GM18508 (cell line): ENCODE measurements at regions not wholly inside any gene's neighbourhood (a gene's known extent, or its start where the extent isn't known, plus 50 kb on each side); places are given as distances from the start of the nearest gene placed in this dataset.

ENCODE experiments used
- ATAC-seq: cut with Tn5 transposase; IDR thresholded peaks from one replicate; pipeline ENCODE4 v1.9.1; 2021; ENCODE audit warnings: moderate number of reproducible peaks; ENCODE audit not compliant: insufficient read depth, unreplicated experiment

DNA sequence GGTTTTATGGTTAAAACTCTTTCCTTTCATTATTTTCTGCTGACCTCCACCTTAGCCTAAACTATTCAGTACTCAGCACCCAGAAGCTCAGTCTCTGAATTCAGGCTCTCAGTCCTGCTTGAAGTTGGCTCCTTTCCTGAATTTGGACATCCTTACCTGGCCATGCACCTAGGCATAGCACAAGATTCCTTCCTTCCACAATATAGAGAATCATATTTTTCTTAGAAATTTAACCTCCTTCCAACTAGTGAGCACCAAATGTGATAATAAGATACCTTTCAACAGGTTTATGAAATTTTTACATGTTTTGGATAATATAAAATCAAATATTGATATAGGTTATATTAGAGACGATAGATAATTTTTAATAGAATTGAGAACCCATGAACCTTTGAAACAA, 905.6 kb upstream of the GHITM start:
- no peak for ATAC-seq

DNA sequence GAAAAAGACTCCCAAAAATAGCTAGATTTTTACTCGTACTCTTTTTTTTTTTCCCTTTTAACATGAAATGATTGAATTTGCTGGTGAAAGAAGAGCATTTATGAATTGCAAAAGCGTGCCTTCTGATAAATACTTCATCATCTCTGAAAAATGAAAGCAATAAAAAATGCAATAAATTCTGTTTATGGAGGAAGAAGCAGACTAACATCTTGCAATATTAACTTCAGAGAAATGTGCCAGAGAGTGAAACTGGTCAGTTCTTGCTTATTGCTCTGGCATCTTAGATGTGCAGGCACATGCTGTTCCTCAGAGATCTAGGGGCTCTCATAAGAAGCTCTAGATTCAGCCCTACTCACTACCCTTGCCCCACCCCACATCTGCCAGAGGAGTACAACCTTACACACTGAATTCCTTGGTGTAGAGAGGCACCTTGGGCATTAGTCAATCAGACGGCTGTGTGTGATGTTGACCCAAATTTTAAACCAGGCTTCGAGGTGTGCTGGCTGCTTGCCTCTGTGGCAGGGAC, 891.1 kb upstream of the GHITM start:
- no peak for ATAC-seq

DNA sequence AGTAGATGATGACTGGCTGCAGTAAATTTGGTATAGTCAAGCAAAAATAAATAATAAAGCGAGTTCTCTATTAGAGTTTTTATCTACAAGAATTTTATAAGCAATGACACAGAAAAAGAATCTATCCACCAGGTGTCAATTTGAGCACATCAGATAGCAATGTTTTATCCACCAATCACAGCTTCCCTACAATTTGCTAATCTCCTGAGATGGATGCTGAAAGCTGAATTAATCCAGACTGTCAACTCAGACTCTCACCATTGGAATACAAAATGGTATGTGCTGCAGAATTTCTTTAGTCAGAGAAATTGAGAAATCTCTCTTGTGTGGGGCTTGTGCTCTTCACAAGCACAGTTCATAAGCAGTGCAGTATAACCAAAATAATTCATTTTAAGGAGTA, 888.9 kb upstream of the GHITM start:
- ATAC-seq = no peak

DNA sequence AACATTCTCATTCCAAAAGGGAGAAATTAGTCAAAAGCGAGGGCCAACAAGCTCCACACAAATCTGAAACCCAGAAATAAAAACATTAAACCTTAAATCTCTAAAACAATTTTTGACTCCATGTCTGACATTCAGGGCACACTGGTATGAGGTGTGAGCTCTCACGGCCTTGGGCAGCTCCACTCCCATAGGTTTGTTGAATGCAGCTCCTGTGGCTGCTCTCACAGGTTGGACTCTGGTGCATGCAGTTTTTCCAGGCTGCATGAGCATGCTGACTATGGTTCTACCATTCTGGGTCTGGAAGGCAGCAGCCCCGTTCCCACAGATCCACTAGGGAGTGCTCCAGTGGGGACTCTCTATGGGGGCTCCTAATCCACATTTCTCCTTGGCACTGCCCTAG, 887.1 kb upstream of the GHITM start:
- ATAC-seq = no peak

DNA sequence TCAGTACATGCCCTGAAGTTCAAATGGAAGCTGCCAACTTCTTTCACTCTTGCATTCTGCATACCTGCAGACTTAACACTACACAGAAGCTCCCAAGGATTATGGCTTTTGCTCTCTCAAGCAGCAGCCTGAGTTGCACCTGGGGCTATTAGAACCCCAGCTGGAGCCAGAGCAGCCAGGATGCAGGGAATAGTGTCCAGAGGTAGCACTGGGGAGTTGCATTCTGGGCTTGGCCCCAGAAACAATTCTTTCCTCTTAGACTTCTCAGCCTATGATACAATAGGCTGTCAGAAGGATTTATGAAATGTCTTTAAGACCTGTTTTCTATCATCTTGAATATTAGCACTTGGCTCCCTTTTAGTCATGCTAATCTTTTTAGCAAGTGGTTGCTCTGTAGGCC, 886.7 kb upstream of the GHITM start:
- ATAC-seq = no peak

DNA sequence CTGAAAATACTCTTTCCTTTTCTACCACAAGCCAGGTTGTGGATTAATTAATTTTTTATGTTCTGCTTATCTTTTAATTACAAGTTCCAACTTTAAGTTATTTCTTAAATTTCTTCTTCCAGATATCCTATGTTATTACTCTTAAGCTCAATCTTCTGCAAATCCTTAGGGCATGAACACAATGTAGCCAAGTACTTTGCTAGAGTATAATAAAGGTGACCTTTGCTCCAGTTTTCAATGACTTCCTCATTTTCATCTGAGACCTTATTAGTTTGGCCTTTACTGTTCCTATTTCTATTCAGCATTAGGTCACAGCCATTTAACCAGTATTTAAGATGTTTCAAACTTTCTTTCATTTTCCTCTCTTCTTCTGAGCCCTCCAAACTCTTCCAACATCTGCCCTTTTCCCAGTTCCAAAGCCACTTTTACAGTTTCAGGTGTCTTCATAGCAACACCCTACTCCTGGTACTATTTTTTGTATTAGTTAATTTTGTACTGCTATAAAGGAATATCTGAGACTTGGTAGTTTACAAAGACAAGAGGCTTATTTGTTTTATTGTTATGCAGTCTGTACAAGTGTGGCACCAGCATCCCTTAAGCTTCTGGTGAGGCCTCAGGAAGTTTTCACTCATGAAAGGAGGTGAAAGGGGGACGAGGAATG, 886.2 kb upstream of the GHITM start:
- ATAC-seq = no peak

DNA sequence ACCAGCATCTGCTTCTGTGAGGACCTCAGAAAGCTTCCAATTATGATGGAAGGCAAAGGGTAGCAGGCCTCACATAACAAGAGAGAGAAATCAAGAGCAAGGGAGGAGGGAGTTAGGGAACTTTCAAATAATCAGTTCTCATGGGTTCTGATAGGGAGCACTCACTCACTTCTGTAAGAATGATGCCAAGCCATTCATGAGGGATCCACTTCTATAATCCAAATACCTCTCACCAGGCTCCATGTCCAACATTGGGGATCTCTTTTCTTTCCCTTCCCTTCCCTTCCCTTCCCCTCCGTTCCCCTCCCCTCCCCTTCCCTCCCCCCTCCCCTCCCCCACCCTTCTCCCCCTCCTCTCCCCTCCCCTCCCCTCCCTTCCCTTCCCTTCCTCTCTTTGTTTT, 884.6 kb upstream of the GHITM start:
- no peak for ATAC-seq

DNA sequence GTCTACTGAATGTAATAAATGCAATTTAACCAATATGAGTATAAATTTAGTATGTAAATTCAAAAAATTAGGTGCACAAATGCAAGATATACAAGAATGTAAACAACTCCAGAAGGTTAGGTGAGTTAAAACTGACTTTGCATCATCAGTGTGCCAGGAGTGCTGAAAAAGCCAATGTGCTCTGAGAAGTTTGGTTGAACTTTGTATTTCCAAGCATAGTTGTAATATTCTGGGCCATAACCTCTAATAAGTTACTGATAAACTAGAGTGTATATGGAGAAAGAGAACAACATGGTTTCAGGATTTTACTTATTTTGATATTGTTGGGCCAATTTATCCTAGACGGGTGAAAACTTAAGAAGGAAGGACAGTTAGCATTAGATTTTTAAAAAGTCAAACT, 876.9 kb upstream of the GHITM start:
- ATAC-seq = no peak

DNA sequence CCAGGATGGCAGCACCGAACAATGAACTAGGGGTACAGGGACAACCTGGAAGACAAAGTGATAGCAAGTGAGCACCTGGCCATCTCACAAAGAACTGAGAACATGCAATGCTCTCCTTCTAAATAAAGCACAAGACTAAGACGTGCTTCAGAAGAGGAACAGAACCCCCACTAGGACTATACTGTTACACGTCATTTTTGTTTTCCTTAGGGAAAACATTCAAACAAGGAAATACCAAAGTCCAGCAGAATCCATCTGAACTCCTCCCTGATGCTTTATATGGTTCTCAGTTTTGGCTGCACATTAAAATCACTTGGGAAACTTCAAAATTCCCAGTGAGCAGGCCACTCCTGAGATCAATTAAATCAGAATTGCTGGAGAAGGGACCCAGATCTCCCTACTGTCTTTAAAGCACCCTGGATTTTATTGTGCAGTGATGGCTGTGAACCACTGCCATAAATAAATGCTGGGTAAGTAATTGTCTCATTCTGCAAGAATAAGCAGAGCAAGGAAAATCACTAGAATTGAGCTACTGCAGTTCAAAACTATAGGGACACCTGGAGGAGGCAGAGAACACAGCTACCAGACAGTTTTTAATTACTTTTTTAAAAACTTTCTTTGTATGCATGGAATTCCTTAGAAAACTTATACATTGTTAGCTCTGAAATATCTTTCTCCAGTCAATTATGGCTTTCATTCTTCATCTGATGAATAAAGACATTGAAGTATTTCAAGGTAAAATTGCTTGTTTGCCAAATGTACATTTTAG, 866.5 kb upstream of the GHITM start:
- ATAC-seq = no peak

DNA sequence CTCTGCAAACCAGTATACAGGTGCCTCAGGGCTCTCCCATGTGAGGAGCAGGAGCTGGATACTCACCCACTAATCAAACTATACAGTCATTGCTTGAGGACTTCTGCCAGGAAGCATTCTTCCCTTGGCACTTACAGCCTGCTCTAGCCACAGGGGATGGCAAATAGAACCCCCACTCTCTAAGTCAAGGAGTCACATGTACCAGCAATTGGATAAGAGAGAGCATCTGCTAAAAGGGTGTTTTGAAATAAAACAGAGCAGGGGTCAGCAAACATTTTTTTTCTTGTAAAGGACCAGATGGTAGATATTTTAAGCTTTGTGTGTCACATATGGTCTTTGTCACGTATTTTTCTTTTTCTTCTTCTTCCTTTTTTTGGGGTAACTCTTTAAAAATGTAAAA, 865.2 kb upstream of the GHITM start:
- no peak for ATAC-seq

DNA sequence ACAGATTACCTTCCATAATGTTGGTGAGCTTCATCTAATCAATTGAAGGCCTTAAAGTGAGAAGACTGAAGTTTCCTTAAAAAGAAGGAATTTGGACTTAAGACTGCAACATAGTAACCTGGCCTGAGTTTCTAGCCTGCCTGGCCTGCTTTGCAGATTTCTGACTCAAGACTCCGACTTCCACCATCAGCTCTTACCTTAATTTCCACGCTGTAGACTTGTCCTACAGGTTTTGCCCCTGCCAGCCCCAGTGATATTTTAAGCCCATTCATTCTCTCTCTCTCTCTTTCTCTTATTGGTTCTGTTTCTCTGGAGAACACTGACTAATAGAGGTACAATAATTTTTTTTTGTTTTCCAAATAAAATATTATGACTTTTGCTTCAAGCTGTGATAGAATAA, 862.3 kb upstream of the GHITM start:
- ATAC-seq = no peak

DNA sequence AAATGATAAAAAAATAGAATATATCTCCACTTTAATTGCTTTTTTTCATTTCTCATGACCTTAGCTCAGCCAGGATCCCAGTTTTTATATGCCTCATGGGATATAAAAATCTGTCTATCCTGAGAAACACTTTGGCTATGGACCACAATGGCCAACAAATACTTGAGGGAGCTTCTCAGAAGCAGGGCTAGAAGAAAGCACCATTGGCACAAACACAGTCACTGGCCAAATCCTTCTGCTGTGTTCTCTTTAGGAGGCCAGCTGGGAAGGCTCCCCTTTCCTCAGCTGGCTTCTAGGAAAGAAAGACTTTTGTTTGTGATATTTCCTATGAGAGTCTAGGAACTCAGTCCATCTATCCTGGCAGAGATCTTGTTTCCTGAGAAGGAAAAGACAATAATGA, 856.2 kb upstream of the GHITM start:
- no peak for ATAC-seq

DNA sequence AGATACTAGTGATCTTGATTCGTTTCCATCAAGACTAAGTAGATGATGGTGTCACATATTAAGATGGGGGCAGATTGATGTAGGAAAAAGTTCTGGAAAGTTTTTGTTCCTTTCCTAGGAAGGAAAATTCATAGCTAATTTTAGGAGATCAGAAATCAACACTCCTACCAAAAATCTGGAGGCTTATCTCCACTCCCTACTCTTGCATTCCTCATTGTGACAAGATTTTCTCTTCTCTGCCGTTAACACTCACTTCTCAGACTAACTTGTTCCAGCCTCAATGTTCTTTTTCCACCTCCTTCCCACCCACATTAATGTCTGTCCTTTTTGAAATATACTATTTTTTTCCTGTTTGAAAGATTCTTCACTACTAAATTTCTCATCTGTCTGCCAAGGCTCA, 851.9 kb upstream of the GHITM start:
- no peak for ATAC-seq

DNA sequence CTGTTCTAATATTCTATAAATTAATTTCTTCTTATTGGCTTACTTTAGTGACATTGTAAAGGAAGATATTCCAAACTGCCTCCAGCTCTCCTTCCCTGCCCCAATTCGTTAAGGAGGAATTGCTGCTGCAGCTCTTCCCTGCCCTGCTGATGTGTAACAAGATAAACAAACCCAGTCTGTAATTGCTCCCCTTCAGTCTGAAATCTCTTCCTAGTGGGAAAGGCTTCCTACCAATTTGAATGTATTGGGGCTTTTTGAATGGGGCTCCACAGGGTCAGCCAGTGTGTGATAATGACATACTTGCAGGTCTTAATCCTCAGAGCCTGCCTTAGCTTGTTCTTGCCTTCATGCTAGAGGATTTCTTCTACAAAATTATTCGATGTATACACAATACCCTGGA, 849.9 kb upstream of the GHITM start:
- ATAC-seq = no peak

DNA sequence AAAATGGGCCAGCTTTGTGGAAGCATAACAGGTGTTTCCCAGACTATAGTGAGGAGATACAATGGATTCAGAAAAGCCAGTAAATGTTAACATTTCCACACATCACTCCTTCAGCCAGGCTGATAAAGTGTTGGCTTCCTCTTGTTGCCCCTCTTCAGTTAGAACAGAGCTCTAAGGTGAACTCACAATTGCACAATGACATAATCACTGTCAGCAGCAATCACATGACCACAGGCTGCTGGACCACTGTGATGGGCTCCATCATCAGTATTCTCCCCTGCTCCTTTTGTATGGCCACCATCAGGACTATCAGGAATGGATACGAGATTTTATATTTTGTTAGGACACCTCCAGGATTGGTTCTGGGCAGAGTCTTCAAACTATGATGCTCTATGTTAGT, 849.4 kb upstream of the GHITM start:
- ATAC-seq = no peak

DNA sequence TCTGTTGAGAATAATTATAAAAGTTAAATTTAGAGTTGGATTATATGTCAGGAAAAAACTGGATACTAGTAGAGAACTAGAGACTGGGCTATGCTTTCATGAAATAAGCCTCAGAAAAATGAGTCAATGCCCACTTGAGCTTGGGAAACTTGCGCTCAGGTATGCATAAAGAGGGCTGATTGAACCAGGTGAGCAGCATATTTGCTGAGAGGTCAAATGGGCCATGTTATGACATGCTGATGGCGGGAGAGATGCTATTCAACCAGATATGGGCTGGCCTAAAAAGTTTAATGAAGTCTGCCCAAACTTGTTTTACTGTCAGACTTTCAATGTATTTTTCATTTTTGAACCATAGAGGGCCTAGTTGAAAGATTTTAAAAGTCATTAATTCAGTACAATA, 837.6 kb upstream of the GHITM start:
- no peak for ATAC-seq

DNA sequence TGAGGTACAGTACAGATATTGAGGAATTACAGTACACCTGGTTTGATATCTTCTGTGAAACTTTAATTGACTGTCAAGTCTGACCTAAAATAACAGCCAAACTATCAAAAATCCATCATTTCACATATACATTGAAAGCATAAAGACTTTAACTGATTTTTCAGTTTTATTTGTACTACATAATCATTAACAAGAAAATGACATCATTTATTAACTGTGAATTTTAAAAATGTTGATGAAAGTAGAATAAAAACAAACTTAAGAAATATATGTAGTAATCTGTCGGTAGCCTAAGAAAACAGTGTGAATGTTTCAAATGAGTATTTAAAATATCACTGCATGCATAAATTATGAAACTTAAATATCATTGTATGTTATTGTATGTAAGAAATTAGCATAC, 836.7 kb upstream of the GHITM start:
- no peak for ATAC-seq

DNA sequence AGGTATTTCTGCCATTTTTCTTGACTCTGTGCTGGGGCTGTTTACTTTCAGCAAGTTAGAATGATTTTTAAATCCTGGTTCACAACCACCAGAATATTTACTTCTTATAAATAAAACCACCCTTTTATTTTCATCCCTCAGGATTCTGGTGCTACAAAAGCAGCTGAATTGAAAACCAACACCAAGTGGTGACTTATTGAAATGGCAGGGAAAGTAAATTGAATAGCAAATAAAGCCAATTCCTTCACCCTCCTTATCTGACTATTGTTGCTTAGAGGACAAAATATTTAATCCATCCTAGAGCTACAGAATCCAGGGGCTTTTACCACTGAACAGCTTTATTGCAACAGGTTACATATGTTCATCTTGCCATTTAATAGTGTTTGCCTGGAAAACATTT, 828.6 kb upstream of the GHITM start:
- no peak for ATAC-seq

DNA sequence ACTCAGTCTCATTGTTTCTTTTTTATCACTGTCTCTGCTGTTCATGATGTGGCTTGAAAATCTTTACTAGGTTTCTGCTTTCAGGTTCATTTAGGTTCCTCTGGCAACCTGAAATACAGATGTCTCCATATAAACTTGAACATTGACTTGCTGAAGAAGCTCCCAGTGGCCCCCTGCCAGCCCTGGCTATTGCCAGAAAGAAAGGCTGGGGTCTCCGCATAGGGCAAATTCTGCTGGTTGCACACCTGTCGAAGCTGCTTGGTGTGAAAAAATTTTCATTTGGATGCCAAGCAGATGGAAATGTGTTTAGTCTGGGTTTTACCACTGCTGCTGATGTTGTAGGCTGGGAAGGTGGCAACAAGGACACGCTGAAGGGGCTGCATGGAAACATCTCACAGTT, 826.7 kb upstream of the GHITM start:
- ATAC-seq = no peak

DNA sequence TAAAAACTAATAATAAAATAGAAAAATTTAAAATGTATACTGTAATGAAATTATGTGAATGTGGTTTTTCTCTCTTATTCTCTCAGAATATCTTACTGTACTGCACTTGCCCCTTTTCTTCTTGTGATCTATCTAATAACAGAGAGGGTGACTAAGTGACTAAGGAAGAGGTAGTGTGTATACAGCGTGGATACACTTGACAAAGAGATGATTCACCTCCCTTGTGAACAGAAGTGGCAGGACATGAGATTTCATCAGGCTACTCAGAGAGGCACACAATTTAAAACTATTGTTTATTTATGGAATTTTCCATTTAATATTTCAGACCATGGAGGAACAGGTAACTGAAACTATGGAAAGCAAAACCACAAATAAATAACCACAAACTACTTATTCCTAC, 806.6 kb upstream of the GHITM start:
- no peak for ATAC-seq

DNA sequence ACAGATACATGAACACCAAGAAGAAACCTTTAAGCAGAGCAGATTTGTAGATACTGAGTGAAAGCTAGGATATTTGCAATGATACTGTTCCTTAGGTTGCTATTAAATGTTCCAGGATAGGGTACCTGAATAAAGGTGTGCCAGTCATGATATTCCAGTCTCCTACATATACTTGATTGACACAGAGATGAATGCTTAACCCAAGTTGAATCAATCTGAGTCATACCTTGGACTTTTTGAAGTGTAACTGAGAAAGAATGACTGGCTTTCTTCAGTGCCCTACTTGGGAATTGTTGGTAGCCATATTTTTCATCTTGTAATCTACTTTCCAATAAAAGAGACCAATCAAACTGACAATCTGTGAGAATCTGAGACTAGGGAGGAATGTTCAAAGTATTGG, 805.7 kb upstream of the GHITM start:
- ATAC-seq = no peak

DNA sequence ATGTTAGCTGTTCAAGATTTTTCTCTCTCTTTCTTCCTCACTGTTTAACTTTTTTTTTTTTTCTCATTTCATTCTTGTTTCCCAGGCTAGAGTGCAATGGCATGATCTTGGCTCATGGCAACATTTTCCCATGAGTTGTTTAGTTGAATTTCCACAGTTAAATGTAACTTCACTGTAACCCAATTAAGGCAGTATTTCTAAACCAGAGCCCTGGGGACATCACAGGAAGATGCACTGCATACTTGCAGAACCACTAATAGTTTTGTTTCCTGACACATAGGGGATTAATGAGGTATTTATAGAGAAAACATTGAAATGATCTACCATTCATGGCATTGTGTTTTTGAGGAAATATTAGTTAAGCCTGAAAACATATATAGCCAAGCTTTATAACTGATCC, 795.6 kb upstream of the GHITM start:
- ATAC-seq = no peak
